ENCODE measurements at regions not wholly inside any gene's neighbourhood (a gene's known extent, or its start where the extent isn't known, plus 50 kb on each side); places are given as distances from the start of the nearest gene placed in this dataset.
A peak's percentile ranks its signal among the peaks of the same experiment; 100 is the strongest.
"Not testable (repeated sequence)": the region's sequence is repeated elsewhere in the genome, so short reads cannot be mapped to it uniquely, and the experiment has no call there.

DNA sequence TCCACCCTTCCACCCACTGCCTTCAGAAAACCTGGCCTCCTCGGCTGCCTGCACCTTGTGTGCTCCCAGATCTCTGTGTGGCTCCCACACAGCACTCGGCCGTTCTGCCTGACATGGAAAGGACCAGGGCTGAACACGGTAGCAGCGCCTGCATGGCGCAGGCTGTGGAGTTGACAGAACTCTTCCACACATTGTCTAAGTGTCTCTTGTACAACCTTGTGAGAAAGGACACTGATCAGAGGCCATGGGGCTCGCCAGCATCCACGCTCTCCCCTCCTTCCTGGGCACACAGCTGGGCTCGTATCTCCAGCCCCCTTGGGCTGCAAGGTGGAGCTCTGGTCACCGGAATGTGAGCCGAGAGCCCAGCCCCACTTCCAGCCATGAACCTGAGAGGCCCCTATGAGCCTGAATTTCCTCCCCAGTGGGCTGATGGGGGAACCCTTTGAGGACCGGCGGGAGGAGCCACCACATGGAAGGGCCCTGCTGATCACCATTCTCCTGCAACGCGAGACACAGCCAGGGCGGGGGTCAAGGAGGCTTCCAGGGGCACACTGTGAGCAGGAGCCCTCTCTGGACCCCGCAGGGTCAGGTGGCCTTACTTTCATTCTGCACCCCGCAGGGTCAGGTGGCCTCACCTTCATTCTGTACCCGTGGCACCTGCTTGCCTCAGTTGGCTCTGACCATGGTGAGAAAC lies 314.2 kb upstream of the MYT1L start:
- H3K4me1 ChIP-seq (ENCODE audit: insufficient read depth, poor library complexity, severe bottlenecking): peaks cover 17% of the 10 kb centered on the region
- no peak for ATAC-seq (ENCODE audit: low read depth)
- TF ChIP-seq, protein P1, sequence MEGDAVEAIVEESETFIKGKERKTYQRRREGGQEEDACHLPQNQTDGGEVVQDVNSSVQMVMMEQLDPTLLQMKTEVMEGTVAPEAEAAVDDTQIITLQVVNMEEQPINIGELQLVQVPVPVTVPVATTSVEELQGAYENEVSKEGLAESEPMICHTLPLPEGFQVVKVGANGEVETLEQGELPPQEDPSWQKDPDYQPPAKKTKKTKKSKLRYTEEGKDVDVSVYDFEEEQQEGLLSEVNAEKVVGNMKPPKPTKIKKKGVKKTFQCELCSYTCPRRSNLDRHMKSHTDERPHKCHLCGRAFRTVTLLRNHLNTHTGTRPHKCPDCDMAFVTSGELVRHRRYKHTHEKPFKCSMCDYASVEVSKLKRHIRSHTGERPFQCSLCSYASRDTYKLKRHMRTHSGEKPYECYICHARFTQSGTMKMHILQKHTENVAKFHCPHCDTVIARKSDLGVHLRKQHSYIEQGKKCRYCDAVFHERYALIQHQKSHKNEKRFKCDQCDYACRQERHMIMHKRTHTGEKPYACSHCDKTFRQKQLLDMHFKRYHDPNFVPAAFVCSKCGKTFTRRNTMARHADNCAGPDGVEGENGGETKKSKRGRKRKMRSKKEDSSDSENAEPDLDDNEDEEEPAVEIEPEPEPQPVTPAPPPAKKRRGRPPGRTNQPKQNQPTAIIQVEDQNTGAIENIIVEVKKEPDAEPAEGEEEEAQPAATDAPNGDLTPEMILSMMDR (IDR thresholded peaks at IDR 0.05; ENCODE audit: poor library complexity, severe bottlenecking): no peak

DNA sequence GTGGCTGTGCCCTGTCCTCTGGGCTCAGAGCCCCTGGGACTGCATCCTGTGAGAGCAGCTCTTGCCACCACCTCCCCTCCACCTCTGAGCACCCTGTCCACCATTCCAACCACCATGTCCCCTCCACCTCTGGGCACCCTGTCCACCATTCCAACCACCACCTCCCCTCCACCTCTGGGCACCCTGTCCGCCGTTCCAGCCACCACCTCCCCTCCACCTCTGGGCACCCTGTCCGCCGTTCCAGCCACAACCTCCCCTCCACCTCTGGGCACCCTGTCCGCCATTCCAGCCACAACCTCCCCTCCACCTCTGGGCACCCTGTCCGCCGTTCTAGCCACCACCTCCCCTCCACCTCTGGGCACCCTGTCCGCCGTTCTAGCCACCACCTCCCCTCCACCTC lies 313.7 kb upstream of the MYT1L start:
- H3K9me3 ChIP-seq (ENCODE audit: severe bottlenecking); H3K27me3 ChIP-seq (ENCODE audit: insufficient read depth, poor library complexity, severe bottlenecking); H3K4me3 ChIP-seq (ENCODE audit: severe bottlenecking); ATAC-seq (ENCODE audit: low read depth); H3K36me3 ChIP-seq (ENCODE audit: low read depth); DNase-seq (ENCODE audit: low spot score); H3K27ac ChIP-seq (ENCODE audit: poor library complexity, severe bottlenecking): not testable (repeated sequence)
- H3K4me1 ChIP-seq (ENCODE audit: insufficient read depth, poor library complexity, severe bottlenecking): peaks cover 17% of the 10 kb centered on the region

More for the DNA sequence above, 314.2 kb upstream of the MYT1L start:
- no peak overlapping the region for H3K4me3 ChIP-seq (ENCODE audit: severe bottlenecking)
- no peaks in the 10 kb centered on the region for H3K9me3 ChIP-seq (ENCODE audit: severe bottlenecking)
- H3K27ac ChIP-seq (ENCODE audit: poor library complexity, severe bottlenecking): no peak overlapping the region
- H3K36me3 ChIP-seq (ENCODE audit: low read depth): no peaks in the 10 kb centered on the region
- DNase-seq (ENCODE audit: low spot score): no peak
- H3K27me3 ChIP-seq (ENCODE audit: insufficient read depth, poor library complexity, severe bottlenecking): no peaks in the 10 kb centered on the region

DNA sequence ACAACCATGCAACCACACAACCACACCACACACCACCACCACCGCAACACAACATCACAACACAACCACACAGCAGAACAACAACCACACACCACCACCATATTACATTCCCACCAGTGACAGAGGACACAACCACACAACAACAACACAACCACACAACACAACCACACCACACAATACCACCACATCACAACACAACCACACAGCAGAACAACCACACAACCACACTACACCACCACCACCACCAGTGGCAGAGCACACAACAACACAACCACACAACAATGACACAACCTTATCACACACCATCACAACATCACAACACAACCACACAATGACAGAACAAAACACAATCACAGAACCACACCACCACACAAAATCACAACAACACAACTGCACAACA lies 313.0 kb upstream of the MYT1L start:
- H3K27me3 ChIP-seq (ENCODE audit: insufficient read depth, poor library complexity, severe bottlenecking): no peaks in the 10 kb centered on the region
- ATAC-seq (ENCODE audit: low read depth) (no peak), DNase-seq (ENCODE audit: low spot score) (no peak)
- peaks cover 17% of the 10 kb centered on the region for H3K4me1 ChIP-seq (ENCODE audit: insufficient read depth, poor library complexity, severe bottlenecking)
- H3K4me3 ChIP-seq (ENCODE audit: severe bottlenecking): no peak overlapping the region
- no peak overlapping the region for H3K27ac ChIP-seq (ENCODE audit: poor library complexity, severe bottlenecking)
- H3K9me3 ChIP-seq (ENCODE audit: severe bottlenecking): no peaks in the 10 kb centered on the region
- no peaks in the 10 kb centered on the region for H3K36me3 ChIP-seq (ENCODE audit: low read depth)
- TF ChIP-seq, protein P1 (IDR thresholded peaks at IDR 0.05; ENCODE audit: poor library complexity, severe bottlenecking): no peak

DNA sequence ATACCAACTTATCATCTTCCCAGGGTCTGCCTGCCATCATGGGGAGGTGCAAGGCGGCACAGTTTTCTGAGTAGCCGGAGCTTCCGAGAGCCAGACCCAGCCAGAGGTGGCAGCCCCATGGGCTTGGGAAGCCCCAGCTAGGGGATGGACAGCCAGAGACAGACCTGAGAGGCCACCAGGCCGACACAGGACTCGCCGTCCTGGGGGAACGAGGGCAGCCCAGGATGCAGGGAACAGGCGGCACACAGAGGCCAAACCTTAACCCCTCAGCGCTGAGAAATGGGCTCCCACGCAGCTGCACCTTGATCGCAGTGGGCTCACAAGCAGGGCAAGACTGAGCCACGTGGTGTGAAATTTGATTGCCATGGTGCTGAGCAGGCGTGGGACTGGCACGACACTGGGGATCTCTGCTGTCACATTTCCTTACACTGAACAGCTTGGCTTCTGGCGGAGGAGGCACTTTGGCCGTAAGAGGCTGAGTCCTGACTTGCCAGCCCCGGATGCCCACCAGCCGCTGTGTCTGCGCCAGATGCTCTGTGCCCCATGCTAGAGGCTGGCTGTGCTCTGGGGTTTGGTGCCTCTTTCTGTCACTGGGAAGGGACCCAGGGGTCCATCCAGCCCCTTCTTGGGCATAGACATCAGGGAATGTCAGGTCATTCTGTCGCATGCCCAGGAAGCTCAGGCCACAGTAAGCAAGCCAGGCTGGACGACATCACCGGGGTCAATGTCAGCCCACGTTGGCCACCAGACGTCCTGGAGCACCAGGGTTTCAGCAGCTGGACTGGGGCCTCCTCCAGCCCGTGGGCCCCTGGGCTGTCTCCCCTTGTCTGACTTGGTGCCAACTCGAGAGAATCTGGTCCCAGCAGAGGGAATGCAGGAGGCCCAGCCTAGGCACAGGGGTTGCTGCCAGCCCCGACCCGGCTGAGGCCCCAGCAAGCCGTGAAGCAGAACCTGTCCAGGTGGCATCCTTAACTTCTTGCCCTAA lies 312.1 kb upstream of the MYT1L start:
- Histone ChIP-seq H3K27me3 (ENCODE audit: insufficient read depth, poor library complexity, severe bottlenecking) (no peaks in the 10 kb centered on the region), H3K9me3 (ENCODE audit: severe bottlenecking) (no peaks in the 10 kb centered on the region), H3K4me3 (ENCODE audit: severe bottlenecking) (no peak overlapping the region), H3K36me3 (ENCODE audit: low read depth) (no peaks in the 10 kb centered on the region), H3K27ac (ENCODE audit: poor library complexity, severe bottlenecking) (no peak overlapping the region), H3K4me1 (ENCODE audit: insufficient read depth, poor library complexity, severe bottlenecking) (peaks cover 17% of the 10 kb centered on the region)
- DNase-seq (ENCODE audit: low spot score) (no peak), ATAC-seq (ENCODE audit: low read depth) (no peak)
- TF ChIP-seq, protein P1 (IDR thresholded peaks at IDR 0.05; ENCODE audit: poor library complexity, severe bottlenecking): no peak

DNA sequence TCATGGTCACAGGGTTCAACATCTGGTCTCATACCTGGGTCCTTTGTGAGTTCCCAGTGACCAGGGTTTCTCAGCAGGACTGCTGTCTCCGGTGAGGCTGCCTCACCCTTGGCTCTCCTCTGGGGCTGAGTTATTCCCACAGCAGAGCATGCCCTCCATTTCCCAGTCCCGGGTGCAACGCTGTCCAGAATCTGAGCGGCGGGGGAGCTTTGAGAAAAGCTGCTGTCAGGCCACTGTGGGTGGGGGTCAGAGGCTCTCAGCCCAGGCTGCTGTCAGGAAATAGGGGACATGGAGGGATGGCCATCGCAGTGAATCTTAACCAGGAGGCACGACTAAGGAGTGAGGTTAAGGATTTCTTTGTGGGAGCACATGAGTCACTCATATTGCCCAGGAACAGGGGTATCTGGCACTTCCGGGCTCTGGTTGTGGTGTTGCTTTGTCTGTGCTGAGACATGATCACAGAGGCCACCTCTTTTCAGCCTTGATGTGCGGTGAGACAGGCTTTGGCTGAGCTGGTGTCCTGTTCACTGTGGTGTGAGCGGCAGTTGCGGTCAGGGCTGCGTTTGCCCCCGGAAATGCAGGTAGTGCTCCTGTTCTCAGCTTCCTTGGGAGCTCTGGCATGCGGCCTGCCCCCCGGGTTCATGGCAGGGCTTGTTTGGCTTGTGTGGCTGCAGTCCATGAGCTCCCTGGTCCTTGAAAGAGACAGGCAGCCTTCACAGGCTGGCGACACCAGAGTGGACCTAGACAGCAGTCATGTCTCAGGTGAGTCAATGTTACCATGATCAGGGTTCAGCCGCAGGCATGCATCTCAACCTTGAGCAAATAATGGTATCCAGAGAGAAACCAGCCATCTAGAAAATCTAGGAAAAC lies 310.7 kb upstream of the MYT1L start:
- peak; percentile 32; the same call in 1 of the 3 replicates for ATAC-seq (ENCODE audit: low read depth)

More for the DNA sequence above, 310.7 kb upstream of the MYT1L start:
- no peaks in the 10 kb centered on the region for H3K9me3 ChIP-seq (ENCODE audit: severe bottlenecking)
- H3K4me3 ChIP-seq (ENCODE audit: severe bottlenecking): no peak overlapping the region
- H3K36me3 ChIP-seq (ENCODE audit: low read depth): no peaks in the 10 kb centered on the region
- TF ChIP-seq, protein P1 (IDR thresholded peaks at IDR 0.05; ENCODE audit: poor library complexity, severe bottlenecking): no peak
- no peaks in the 10 kb centered on the region for H3K27me3 ChIP-seq (ENCODE audit: insufficient read depth, poor library complexity, severe bottlenecking)
- peaks cover 9% of the 10 kb centered on the region for H3K4me1 ChIP-seq (ENCODE audit: insufficient read depth, poor library complexity, severe bottlenecking)
- no peak overlapping the region for H3K27ac ChIP-seq (ENCODE audit: poor library complexity, severe bottlenecking)
- DNase-seq (ENCODE audit: low spot score): no peak

Data from RWPE2 (cell line).